Activated naive CD8-positive, alpha-beta T cell treated with anti-CD3 and anti-CD28 coated beads, Interleukin-2, amount 10 ng/mL, durations not matched to agents 7 days and 5 days (primary cell): ENCODE measurements at regions not wholly inside any gene's neighbourhood (a gene's known extent, or its start where the extent isn't known, plus 50 kb on each side); places are given as distances from the start of the nearest gene placed in this dataset.

Source experiments
- ATAC-seq: fragments of 150-1000 bp; cut with Tn5 transposase; one replicate; pipeline ENCODE4 v1.10.0; 2021; ENCODE audit warnings: low read depth, moderate library complexity
- POLR2A ChIA-PET: fragments of 350-600 bp; sonication (Branson Sonifier 250); formaldehyde crosslinking; loops from one replicate; lab custom pipeline; 2021; ENCODE audit warnings: antibody characterized with exemption; lab: Charles Lee
- DNase-seq: peaks from one replicate; pipeline ENCODE4 v3.0.0; 2021
- H3K27ac Mint-ChIP-seq: one replicate; pipeline ENCODE4 v1.8.0; 2022; ENCODE audit warnings: mild to moderate bottlenecking, mixed read lengths
- H3K27me3 Mint-ChIP-seq: one replicate; pipeline ENCODE4 v1.8.0; 2022; ENCODE audit warnings: mild to moderate bottlenecking, moderate library complexity, mixed read lengths
- H3K36me3 Mint-ChIP-seq: one replicate; pipeline ENCODE4 v1.8.0; 2021; ENCODE audit warnings: mild to moderate bottlenecking, mixed read lengths
- H3K4me1 Mint-ChIP-seq: one replicate; pipeline ENCODE4 v1.8.0; 2021; ENCODE audit warnings: mixed read lengths
- H3K4me3 Mint-ChIP-seq: one replicate; pipeline ENCODE4 v1.8.0; 2022; ENCODE audit warnings: mild to moderate bottlenecking, moderate library complexity, mixed read lengths
- H3K9me3 Mint-ChIP-seq: one replicate; pipeline ENCODE4 v1.8.0; 2021; ENCODE audit warnings: mixed read lengths

GRCh38 chr21:32192291-32193097 lies 86.4 kb downstream of the MIS18A start:
- DNase-seq (no peak), ATAC-seq (no peak)
- H3K4me1 Mint-ChIP-seq: peaks cover 8% of the 10 kb centered on the region
- H3K27ac Mint-ChIP-seq: no peak overlapping the region
- no peak overlapping the region for H3K4me3 Mint-ChIP-seq
- H3K9me3 Mint-ChIP-seq: no peaks in the 10 kb centered on the region
- POLR2A ChIA-PET: no interaction called here
- peaks cover 2% of the 10 kb centered on the region for H3K27me3 Mint-ChIP-seq
- no peaks in the 10 kb centered on the region for H3K36me3 Mint-ChIP-seq

DNA sequence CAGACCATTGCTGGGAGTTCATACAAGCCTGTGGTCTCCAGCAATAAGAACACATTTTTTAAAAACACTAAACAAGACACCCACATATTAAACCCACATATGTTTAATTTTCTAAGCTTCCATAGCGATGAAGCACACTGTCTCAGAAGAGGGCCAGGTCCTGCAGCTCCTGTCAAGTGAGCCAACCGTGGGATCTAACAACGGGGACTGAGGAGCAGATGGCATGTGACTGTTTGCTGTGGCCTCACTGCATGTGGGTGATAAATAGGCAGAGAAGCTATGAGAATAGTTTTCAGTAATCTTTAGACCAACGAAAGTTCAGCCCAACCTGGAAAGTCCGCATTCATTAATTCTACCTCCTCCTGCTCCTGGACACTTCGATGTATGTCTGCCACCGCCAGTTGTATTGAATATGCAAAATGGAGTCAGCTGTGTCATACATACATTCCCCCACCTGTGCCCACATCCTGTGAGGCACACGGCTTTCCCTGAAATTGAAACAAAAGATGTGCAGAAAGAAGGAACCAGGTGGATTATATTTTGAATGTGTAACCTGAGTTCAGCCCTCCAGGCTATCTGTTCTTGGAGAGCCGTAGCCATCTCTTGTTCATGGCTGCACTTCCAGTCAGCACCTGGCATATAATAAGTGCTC lies 88.2 kb downstream of the MIS18A start:
- ATAC-seq (no peak), DNase-seq (no peak)
- no peak overlapping the region for H3K27ac Mint-ChIP-seq
- POLR2A ChIA-PET: no interaction called here
- no peaks in the 10 kb centered on the region for H3K36me3 Mint-ChIP-seq
- H3K4me3 Mint-ChIP-seq: no peak overlapping the region
- peaks cover 2% of the 10 kb centered on the region for H3K27me3 Mint-ChIP-seq
- peaks cover 2% of the 10 kb centered on the region for H3K9me3 Mint-ChIP-seq
- peaks cover 8% of the 10 kb centered on the region for H3K4me1 Mint-ChIP-seq

DNA sequence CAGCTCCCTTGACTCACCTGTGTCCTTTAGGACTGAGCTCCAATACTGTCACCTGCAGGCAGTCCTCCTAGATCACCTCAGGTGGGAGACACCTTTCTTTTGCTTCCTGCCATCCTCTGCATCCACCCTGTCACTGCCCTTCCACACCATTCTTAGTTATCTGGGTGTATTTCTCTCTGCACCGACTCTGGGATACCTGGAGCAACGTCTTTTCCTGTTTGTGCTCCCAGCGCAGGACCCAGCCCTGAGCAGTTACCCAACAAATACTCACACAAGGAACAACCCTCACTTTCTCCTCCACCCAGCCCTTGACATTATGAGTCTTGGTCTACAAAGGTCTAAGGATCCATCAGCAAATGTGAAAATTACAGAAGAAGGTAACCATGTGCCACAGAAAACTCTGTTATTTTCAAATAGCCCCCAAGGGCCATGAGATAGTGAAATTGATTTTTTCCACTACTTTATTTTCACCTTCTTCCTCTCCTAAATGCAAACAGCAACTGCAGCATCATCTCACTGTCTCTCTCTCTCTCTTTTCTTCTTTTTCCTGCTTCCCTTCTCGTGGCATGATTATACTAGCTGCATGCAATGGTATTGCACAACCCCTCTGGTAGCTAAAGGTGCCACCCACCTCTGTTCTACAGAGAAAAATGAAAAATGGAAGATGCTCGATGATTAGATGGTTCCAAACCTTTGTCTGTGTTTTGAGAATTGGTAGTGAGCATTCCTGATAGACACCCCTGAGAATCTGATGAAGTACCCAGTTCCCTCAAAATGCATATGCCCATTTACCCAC lies 89.0 kb downstream of the MIS18A start:
- H3K4me1 Mint-ChIP-seq: peaks cover 8% of the 10 kb centered on the region
- peaks cover 2% of the 10 kb centered on the region for H3K27me3 Mint-ChIP-seq
- H3K4me3 Mint-ChIP-seq: no peak overlapping the region
- no peak overlapping the region for H3K27ac Mint-ChIP-seq
- POLR2A ChIA-PET: no interaction called here
- no peaks in the 10 kb centered on the region for H3K36me3 Mint-ChIP-seq
- no peak for DNase-seq
- H3K9me3 Mint-ChIP-seq: peaks cover 2% of the 10 kb centered on the region
- ATAC-seq: no peak

DNA sequence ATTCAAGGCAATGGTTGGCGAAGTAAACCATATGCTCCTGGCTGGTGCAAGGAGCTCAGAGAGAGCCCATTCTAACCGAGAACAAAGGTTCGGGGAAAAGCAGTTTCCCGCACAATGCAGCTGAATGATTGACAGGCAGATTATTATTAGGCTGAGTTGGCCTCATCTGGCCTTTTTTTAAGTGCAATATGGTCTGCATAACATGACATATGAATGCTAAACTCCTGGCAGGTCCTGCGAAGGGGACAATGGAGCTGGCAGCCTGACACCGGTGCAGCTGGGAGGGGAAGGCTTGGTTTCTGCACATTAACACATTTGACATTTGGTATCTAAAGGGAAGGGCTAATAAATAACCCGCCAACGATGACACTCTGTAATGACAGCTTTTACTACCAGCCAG lies 92.0 kb downstream of the MIS18A start:
- POLR2A ChIA-PET: no interaction called here
- no peak overlapping the region for H3K27ac Mint-ChIP-seq
- H3K27me3 Mint-ChIP-seq: peaks cover 2% of the 10 kb centered on the region
- ATAC-seq: no peak
- DNase-seq: no peak
- H3K9me3 Mint-ChIP-seq: peaks cover 2% of the 10 kb centered on the region
- H3K4me1 Mint-ChIP-seq: peaks cover 8% of the 10 kb centered on the region
- no peak overlapping the region for H3K4me3 Mint-ChIP-seq
- H3K36me3 Mint-ChIP-seq: no peaks in the 10 kb centered on the region

DNA sequence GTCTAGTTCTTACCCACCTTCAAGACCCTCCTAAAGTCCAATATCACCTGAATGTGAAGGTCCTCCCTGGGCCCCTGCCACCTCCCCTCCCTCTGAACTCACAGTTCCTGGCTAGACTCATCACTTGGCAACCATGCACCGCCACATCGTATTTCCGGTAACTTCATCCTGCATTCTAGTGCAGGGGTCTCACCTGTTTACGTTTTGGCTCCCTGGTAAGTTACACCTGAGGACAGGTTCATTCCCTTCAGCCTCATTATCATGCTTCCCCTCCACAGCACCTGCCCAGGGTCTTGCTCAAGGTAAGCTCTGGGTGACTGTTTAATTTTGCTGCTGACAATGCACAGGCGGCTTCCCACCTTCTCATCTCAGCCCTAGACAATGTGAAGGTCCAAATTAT lies 93.1 kb downstream of the MIS18A start:
- POLR2A ChIA-PET: no interaction called here
- H3K27me3 Mint-ChIP-seq: peaks cover 2% of the 10 kb centered on the region
- peaks cover 2% of the 10 kb centered on the region for H3K9me3 Mint-ChIP-seq
- no peak overlapping the region for H3K4me3 Mint-ChIP-seq
- H3K27ac Mint-ChIP-seq: no peak overlapping the region
- ATAC-seq (no peak), DNase-seq (no peak)
- no peaks in the 10 kb centered on the region for H3K36me3 Mint-ChIP-seq
- H3K4me1 Mint-ChIP-seq: peaks cover 3% of the 10 kb centered on the region

DNA sequence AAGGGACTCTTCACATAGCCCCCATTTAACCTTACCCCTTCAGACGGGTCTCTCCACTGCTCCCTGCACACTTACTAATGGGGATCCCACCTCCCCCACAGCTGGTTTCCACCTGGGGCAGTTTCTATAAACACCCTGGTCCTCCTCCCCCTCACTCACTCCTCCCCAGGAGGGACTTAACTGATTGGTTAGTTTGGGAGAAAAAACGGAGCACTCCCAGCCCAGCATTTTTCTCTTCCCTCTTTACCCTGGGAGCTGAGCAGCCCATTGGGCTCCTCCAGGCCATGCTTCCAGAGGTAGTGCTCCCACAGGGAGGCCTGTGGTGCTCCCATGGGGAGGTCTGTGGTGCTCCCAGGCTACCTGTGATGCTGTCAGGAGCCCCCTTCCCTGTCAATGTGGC lies 93.7 kb downstream of the MIS18A start:
- Mint-ChIP-seq H3K27me3 (peaks cover 2% of the 10 kb centered on the region), H3K4me1 (peaks cover under 1% of the 10 kb centered on the region), H3K4me3 (no peak overlapping the region), H3K9me3 (peaks cover 2% of the 10 kb centered on the region), H3K36me3 (no peaks in the 10 kb centered on the region), H3K27ac (no peak overlapping the region)
- POLR2A ChIA-PET: no interaction called here
- no peak for DNase-seq
- ATAC-seq: no peak

DNA sequence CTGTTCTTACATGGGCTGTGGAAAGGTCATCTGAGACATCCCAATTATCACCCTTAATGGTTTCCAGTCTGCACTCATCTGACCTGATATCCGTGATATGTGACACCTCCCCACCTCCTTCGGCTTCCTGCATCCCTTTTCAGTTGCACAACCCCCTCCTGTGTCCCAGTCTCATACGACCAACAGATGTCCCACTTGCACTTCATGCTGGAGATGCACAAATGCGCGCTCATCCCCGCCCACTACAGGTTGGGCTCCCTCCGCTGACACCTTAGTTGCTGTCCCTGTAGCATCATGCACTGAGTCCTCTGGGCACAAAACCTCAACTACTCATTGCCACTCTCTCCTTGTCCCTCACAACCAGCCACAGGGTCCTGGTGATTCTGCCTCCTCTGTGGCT lies 94.4 kb downstream of the MIS18A start:
- H3K27me3 Mint-ChIP-seq: no peaks in the 10 kb centered on the region
- H3K4me1 Mint-ChIP-seq: no peaks in the 10 kb centered on the region
- ATAC-seq (no peak), DNase-seq (no peak)
- H3K36me3 Mint-ChIP-seq: no peaks in the 10 kb centered on the region
- H3K4me3 Mint-ChIP-seq: no peak overlapping the region
- POLR2A ChIA-PET: no interaction called here
- no peak overlapping the region for H3K27ac Mint-ChIP-seq
- H3K9me3 Mint-ChIP-seq: peaks cover 2% of the 10 kb centered on the region

GRCh38 chr21:32184065-32184464 lies 94.8 kb downstream of the MIS18A start:
- POLR2A ChIA-PET: no interaction called here

DNA sequence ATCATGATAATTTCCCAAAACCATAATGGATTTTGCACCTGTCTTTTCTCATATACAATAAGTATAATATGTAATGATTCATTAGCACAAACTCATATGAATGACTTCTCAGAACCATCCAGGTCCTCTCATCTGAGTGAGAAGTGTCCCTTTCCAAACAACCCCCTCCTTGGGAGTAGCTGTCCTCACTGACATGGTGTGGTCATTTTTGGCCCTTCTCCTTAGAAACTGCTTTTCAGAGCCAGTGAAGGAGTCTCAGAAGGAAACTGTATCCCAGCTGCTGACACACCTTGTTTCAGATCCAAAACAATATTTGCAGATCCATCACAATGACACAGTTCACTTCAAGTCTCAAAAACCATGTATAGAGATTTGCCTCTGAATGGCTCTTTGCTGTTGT lies 95.5 kb downstream of the MIS18A start:
- H3K36me3 Mint-ChIP-seq: no peaks in the 10 kb centered on the region
- H3K4me3 Mint-ChIP-seq: no peak overlapping the region
- H3K9me3 Mint-ChIP-seq: peaks cover 2% of the 10 kb centered on the region
- no peaks in the 10 kb centered on the region for H3K4me1 Mint-ChIP-seq
- no peak overlapping the region for H3K27ac Mint-ChIP-seq
- no peak for DNase-seq
- peaks cover 4% of the 10 kb centered on the region for H3K27me3 Mint-ChIP-seq
- POLR2A ChIA-PET: no interaction called here
- ATAC-seq: no peak

More at GRCh38 chr21:32184065-32184464, 94.8 kb downstream of the MIS18A start:
- no peaks in the 10 kb centered on the region for H3K27me3 Mint-ChIP-seq
- H3K4me1 Mint-ChIP-seq: no peaks in the 10 kb centered on the region
- no peak overlapping the region for H3K4me3 Mint-ChIP-seq
- DNase-seq: no peak
- no peak for ATAC-seq
- peaks cover 2% of the 10 kb centered on the region for H3K9me3 Mint-ChIP-seq
- H3K27ac Mint-ChIP-seq: no peak overlapping the region
- H3K36me3 Mint-ChIP-seq: no peaks in the 10 kb centered on the region

DNA sequence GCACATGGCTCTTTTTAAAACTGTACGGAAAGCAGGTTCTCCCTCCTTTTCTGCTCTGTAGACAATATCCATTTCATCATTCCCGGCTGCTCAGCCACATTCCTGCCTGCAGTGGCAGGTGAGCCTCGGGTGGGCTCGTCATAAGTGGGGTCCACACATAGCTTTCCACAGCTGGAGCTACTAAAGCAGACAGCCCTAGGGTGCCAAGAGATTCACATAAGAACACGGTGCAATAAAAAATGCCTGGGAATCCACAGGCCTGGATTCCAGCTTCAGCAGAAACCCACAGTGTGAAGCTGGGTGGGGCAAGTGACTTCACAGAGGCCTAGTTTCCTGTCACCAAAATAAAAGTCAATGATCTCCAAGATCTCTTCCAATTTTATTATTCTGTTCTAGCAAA lies 96.4 kb downstream of the MIS18A start:
- DNase-seq (no peak), ATAC-seq (no peak)
- Mint-ChIP-seq H3K4me3 (no peak overlapping the region), H3K27me3 (peaks cover 8% of the 10 kb centered on the region), H3K4me1 (no peaks in the 10 kb centered on the region), H3K9me3 (peaks cover 1% of the 10 kb centered on the region), H3K36me3 (no peaks in the 10 kb centered on the region), H3K27ac (no peak overlapping the region)
- POLR2A ChIA-PET: no interaction called here

DNA sequence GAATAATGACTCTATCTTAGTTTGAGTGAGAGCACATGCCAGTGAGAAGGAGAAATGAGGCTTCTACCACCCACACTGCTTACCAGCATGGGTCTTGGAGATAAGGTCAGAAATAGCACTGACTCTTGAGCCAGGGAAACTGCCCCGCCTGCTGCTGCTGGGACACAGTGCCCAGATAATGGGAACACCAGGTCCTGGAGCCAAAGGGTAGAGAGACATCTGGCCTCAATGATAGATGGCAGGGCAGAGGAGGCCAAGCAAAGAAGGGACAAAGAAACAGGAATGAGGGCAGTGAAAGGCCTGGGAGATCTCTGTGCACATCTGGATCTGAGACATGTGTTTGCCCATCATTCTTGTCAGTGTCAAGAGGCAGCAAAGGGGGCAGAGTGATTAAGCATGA lies 97.4 kb downstream of the MIS18A start:
- no peak for DNase-seq
- H3K4me1 Mint-ChIP-seq: no peaks in the 10 kb centered on the region
- H3K27me3 Mint-ChIP-seq: peaks cover 10% of the 10 kb centered on the region
- H3K27ac Mint-ChIP-seq: no peak overlapping the region
- no peak overlapping the region for H3K4me3 Mint-ChIP-seq
- no peak for ATAC-seq
- no peaks in the 10 kb centered on the region for H3K9me3 Mint-ChIP-seq
- POLR2A ChIA-PET: no interaction called here
- no peaks in the 10 kb centered on the region for H3K36me3 Mint-ChIP-seq

GRCh38 chr21:32174819-32175218 lies 104.0 kb downstream of the MIS18A start:
- Mint-ChIP-seq H3K27ac (no peak overlapping the region), H3K36me3 (no peaks in the 10 kb centered on the region), H3K9me3 (no peaks in the 10 kb centered on the region), H3K4me1 (no peaks in the 10 kb centered on the region), H3K4me3 (no peak overlapping the region), H3K27me3 (peaks cover 14% of the 10 kb centered on the region)
- DNase-seq (no peak), ATAC-seq (no peak)
- POLR2A ChIA-PET: no interaction called here

GRCh38 chr21:32173121-32173724 lies 105.6 kb downstream of the MIS18A start:
- Mint-ChIP-seq H3K27me3 (peaks cover 16% of the 10 kb centered on the region), H3K36me3 (no peaks in the 10 kb centered on the region), H3K4me1 (no peaks in the 10 kb centered on the region), H3K27ac (no peak overlapping the region), H3K9me3 (no peaks in the 10 kb centered on the region), H3K4me3 (no peak overlapping the region)
- POLR2A ChIA-PET: no interaction called here
- DNase-seq (no peak), ATAC-seq (no peak)
